IMR-90 (cell line): ENCODE measurements at regions not wholly inside any gene's neighbourhood (a gene's known extent, or its start where the extent isn't known, plus 50 kb on each side); places are given as distances from the start of the nearest gene placed in this dataset.

Experiments
- ATAC-seq: fragments of 200-7000 bp; cut with Tn5 transposase; 2 replicates; pipeline ENCODE4 v1.9.1; 2020; ENCODE audit warnings: low read depth, mild to moderate bottlenecking, moderate library complexity
- BruUV-seq: library from RNA; stranded (reverse); fragments of 400-500 nt; replicated peaks from 2 replicates; lab custom pipeline; 2021; lab: Mats Ljungman, UMichigan
- CTCF ChIA-PET: fragments of 300-600 bp; formaldehyde crosslinking; extraction: SDS; loops from one replicate; lab custom pipeline; 2021; ENCODE audit warnings: antibody characterized with exemption; lab: Yijun Ruan, JAX
- POLR2A ChIA-PET: fragments of 300-600 bp; sonication (Branson Sonifier 250); formaldehyde crosslinking; loops from one replicate; lab custom pipeline; 2022; ENCODE audit warnings: antibody characterized with exemption; ENCODE audit not compliant: unreplicated experiment; lab: Charles Lee
- DNase-seq: peaks from one replicate; pipeline ENCODE4 v3.0.0; 2013
- H2AFZ ChIP-seq: replicated peaks from 2 replicates; pipeline ENCODE3; 2013; ENCODE audit warnings: low read length, mild to moderate bottlenecking; ENCODE audit not compliant: poor library complexity
- H2AK5ac ChIP-seq: 2 replicates; pipeline ENCODE4 v1.6.1; 2013; ENCODE audit warnings: low read depth, low read length, inconsistent platforms
- H2AK9ac ChIP-seq: replicated peaks from 2 replicates; pipeline ENCODE3; 2013; ENCODE audit warnings: mild to moderate bottlenecking, low read depth, low read length, moderate library complexity; ENCODE audit not compliant: poor library complexity
- H2BK120ac ChIP-seq: 2 replicates; pipeline ENCODE4 v1.6.1; 2013; ENCODE audit warnings: low read depth, low read length, inconsistent platforms
- H2BK15ac ChIP-seq: 3 replicates; pipeline ENCODE4 v1.6.1; 2013; ENCODE audit warnings: low read depth, low read length, inconsistent platforms
- H2BK20ac ChIP-seq: 2 replicates; pipeline ENCODE4 v1.6.1; 2013; ENCODE audit warnings: low read depth, mild to moderate bottlenecking, inconsistent platforms, low read length, moderate library complexity
- H2BK5ac ChIP-seq: 2 replicates; pipeline ENCODE4 v1.6.1; 2013; ENCODE audit warnings: mild to moderate bottlenecking, low read depth, low read length, inconsistent platforms; ENCODE audit not compliant: poor library complexity, severe bottlenecking
- H3K14ac ChIP-seq: replicated peaks from 2 replicates; pipeline ENCODE4 v1.6.1; 2013; ENCODE audit warnings: low read depth, low read length, inconsistent platforms
- H3K18ac ChIP-seq: 2 replicates; pipeline ENCODE4 v1.6.1; 2013; ENCODE audit warnings: low read depth, low read length, control low read depth
- H3K23ac ChIP-seq: 2 replicates; pipeline ENCODE4 v1.6.1; 2013; ENCODE audit warnings: low read depth, low read length, inconsistent platforms
- H3K27ac ChIP-seq: 2 replicates; pipeline ENCODE4 v1.5.1; 2013; ENCODE audit warnings: mild to moderate bottlenecking, control low read depth, low read length; ENCODE audit not compliant: insufficient read depth
- H3K27me3 ChIP-seq: 2 replicates; pipeline ENCODE4 v1.6.1; 2013; ENCODE audit warnings: low read length; ENCODE audit not compliant: control insufficient read depth, insufficient read depth
- H3K36me3 ChIP-seq: 2 replicates; pipeline ENCODE4 v1.6.1; 2013; ENCODE audit warnings: low read length, mixed read lengths; ENCODE audit not compliant: control insufficient read depth, insufficient read depth
- H3K4ac ChIP-seq: 2 replicates; pipeline ENCODE4 v1.6.1; 2013; ENCODE audit warnings: low read depth, low read length, inconsistent platforms
- H3K4me1 ChIP-seq: 2 replicates; pipeline ENCODE4 v1.6.1; 2013; ENCODE audit warnings: low read length, mixed read lengths; ENCODE audit not compliant: control insufficient read depth, insufficient read depth
- H3K4me2 ChIP-seq: 2 replicates; pipeline ENCODE4 v1.6.1; 2013; ENCODE audit warnings: low read depth, mild to moderate bottlenecking, control low read depth, low read length, moderate library complexity
- H3K4me3 ChIP-seq: 2 replicates; pipeline ENCODE4 v1.5.1; 2013; ENCODE audit warnings: low read depth, mild to moderate bottlenecking, control low read depth, low read length, moderate library complexity; ENCODE audit not compliant: insufficient read depth
- H3K56ac ChIP-seq: 2 replicates; pipeline ENCODE4 v1.6.1; 2013; ENCODE audit warnings: low read length, inconsistent platforms; ENCODE audit not compliant: insufficient read depth; ENCODE audit errors: extremely low read depth
- H3K79me1 ChIP-seq, 2 experiments: 2 replicates each; pipeline ENCODE4 v1.6.1; 2013; ENCODE audit warnings: low read length in 2 of 2, inconsistent platforms in 1 of 2, low read depth in 1 of 2
- H3K9ac ChIP-seq: 2 replicates; pipeline ENCODE4 v1.6.1; 2013; ENCODE audit warnings: low read depth, low read length, control low read depth
- H3K9me1 ChIP-seq: 2 replicates; pipeline ENCODE4 v1.6.1; 2013; ENCODE audit warnings: low read length, inconsistent platforms; ENCODE audit not compliant: insufficient read depth
- H3K9me3 ChIP-seq: 2 replicates; pipeline ENCODE4 v1.6.1; 2013; ENCODE audit warnings: low read length; ENCODE audit not compliant: control insufficient read depth, insufficient read depth
- H4K20me1 ChIP-seq: 2 replicates; pipeline ENCODE4 v1.6.1; 2013; ENCODE audit warnings: low read length, inconsistent platforms; ENCODE audit not compliant: insufficient read depth
- H4K5ac ChIP-seq: 2 replicates; pipeline ENCODE4 v1.6.1; 2013; ENCODE audit warnings: mild to moderate bottlenecking, low read depth, low read length, control low read depth
- H4K8ac ChIP-seq, 2 experiments: 2 replicates each; pipeline ENCODE4 v1.6.1; 2013; ENCODE audit warnings: low read depth in 2 of 2, low read length in 2 of 2, control low read depth in 1 of 2, inconsistent platforms in 1 of 2
- H4K91ac ChIP-seq: 2 replicates; pipeline ENCODE4 v1.6.1; 2013; ENCODE audit warnings: low read depth, low read length, inconsistent platforms; ENCODE audit not compliant: insufficient read depth
- BHLHE40 ChIP-seq: fragments of 150-350 bp; IDR thresholded peaks from 2 replicates; pipeline ENCODE4 v1.6.1; 2016; ENCODE audit warnings: mild to moderate bottlenecking, low read depth, low read length
- CEBPB ChIP-seq: IDR thresholded peaks from 2 replicates; pipeline ENCODE4 v1.6.1; 2012; ENCODE audit warnings: low read depth, low read length, improper control_type of control experiment
- CHD1 ChIP-seq: IDR thresholded peaks from 2 replicates; pipeline ENCODE4 v1.6.1; 2012; ENCODE audit warnings: low read depth, low read length, improper control_type of control experiment
- CTCF ChIP-seq: conservative IDR thresholded peaks from 2 replicates; pipeline ENCODE4 v1.5.1; 2012; ENCODE audit warnings: mild to moderate bottlenecking, low read depth, low read length, improper control_type of control experiment
- ELK1 ChIP-seq: fragments of 150-350 bp; IDR thresholded peaks from 2 replicates; pipeline ENCODE4 v1.6.1; 2016; ENCODE audit warnings: low read depth, mild to moderate bottlenecking, low read length, moderate library complexity, borderline replicate concordance
- FOS ChIP-seq: fragments of 150-350 bp; IDR thresholded peaks from 2 replicates; pipeline ENCODE4 v1.6.1; 2016; ENCODE audit warnings: low read depth, low read length
- MAFK ChIP-seq: IDR thresholded peaks from 2 replicates; pipeline ENCODE4 v1.6.1; 2012; ENCODE audit warnings: low read depth, low read length, improper control_type of control experiment
- MAZ ChIP-seq: IDR thresholded peaks from 2 replicates; pipeline ENCODE4 v1.6.1; 2012; ENCODE audit warnings: low read depth, mild to moderate bottlenecking, low read length, improper control_type of control experiment, moderate library complexity, borderline replicate concordance
- MXI1 ChIP-seq: IDR thresholded peaks from 2 replicates; pipeline ENCODE4 v1.6.1; 2012; ENCODE audit warnings: low read depth, mild to moderate bottlenecking, low read length, moderate library complexity, borderline replicate concordance
- NFE2L2 ChIP-seq: fragments of 150-350 bp; IDR thresholded peaks from 2 replicates; pipeline ENCODE4 v1.6.1; 2016; ENCODE audit warnings: low read depth, mild to moderate bottlenecking, low read length
- POLR2A ChIP-seq: IDR thresholded peaks from 2 replicates; pipeline ENCODE4 v1.6.1; 2012; ENCODE audit warnings: mild to moderate bottlenecking, low read depth, low read length
- RAD21 ChIP-seq: IDR thresholded peaks from 2 replicates; pipeline ENCODE4 v1.6.1; 2012; ENCODE audit warnings: low read length, improper control_type of control experiment
- RCOR1 ChIP-seq: IDR thresholded peaks from 2 replicates; pipeline ENCODE4 v1.6.1; 2012; ENCODE audit warnings: mild to moderate bottlenecking, low read length, improper control_type of control experiment; ENCODE audit not compliant: insufficient replicate concordance
- RFX5 ChIP-seq: IDR thresholded peaks from 2 replicates; pipeline ENCODE4 v1.8.0; 2012; ENCODE audit warnings: low read depth, mild to moderate bottlenecking, low read length, moderate library complexity
- SMC3 ChIP-seq: fragments of 150-350 bp; IDR thresholded peaks from 2 replicates; pipeline ENCODE4 v1.6.1; 2016; ENCODE audit warnings: low read depth, mild to moderate bottlenecking, antibody characterized with exemption, low read length, moderate library complexity
- USF2 ChIP-seq: fragments of 150-350 bp; IDR thresholded peaks from 2 replicates; pipeline ENCODE4 v1.6.1; 2017; ENCODE audit warnings: mild to moderate bottlenecking, antibody characterized with exemption, low read length, low read depth
- WGBS, 2 experiments: methylation state at CpG; one replicate each; pipeline versions ENCODE4 v1.1.5 to v1.1.7; 2013; ENCODE audit warnings: missing lambda C conversion rate in 2 of 2; ENCODE audit not compliant: insufficient read length in 1 of 2; ENCODE audit errors: extremely low coverage in 2 of 2; 5-methylcytosine and 5-hydroxymethylcytosine counted together
- dilution Hi-C: fragments of 300-500 bp; cut with HindIII; formaldehyde crosslinking; loops from one replicate; pipeline ENCODE4 v1.14.3; 2018; ENCODE audit warnings: low sequenced_read_pairs; ENCODE audit not compliant: unreplicated experiment
- in situ Hi-C: fragments of 300-500 bp; cut with MboI; formaldehyde crosslinking; loops from 3 replicates; pipeline ENCODE4 v1.14.3; 2019; ENCODE audit warnings: low sequenced_read_pairs, inconsistent platforms, mixed read lengths
- intact Hi-C: fragments of 100-400 bp; cut with micrococcal nuclease; formaldehyde crosslinking; loops from 2 replicates; pipeline ENCODE4 v1.10.0; 2022

- H3K4me1 ChIP-seq = peaks cover 2% of the 10 kb centered on the region; the same call in 1 of the 2 replicates
- H3K4me3 ChIP-seq = no peak overlapping the region
- no peak overlapping the region for H2BK120ac ChIP-seq
- BruUV-seq = no TSS peak
- H3K9ac ChIP-seq = no peak overlapping the region
- intact Hi-C loops (no loop called here), dilution Hi-C loops (no loop called here), in situ Hi-C loops (no loop called here)
- no peak overlapping the region for H4K91ac ChIP-seq
- peak overlapping the region; percentile 0 for H2AFZ ChIP-seq
- DNase-seq = peak; percentile 19
- no peak overlapping the region for H4K8ac ChIP-seq
- no peak overlapping the region for H2BK5ac ChIP-seq
- H3K9me3 ChIP-seq = no peaks in the 10 kb centered on the region
- no peak overlapping the region for H2AK5ac ChIP-seq
- H3K9me1 ChIP-seq = no peaks in the 10 kb centered on the region
- H3K14ac ChIP-seq = 0 out of 2 replicates have a peak overlapping the region, but pooled peaks have one; percentile 13
- POLR2A ChIA-PET = no interaction called here
- H3K79me1 ChIP-seq = no peaks in the 10 kb centered on the region
- no peak overlapping the region for H2AK9ac ChIP-seq
- no peak overlapping the region for H2BK15ac ChIP-seq
- no peak overlapping the region for H3K18ac ChIP-seq
- no CpG with 5 or more reads among the region's 1 CpG for WGBS, 2 experiments
- no peaks in the 10 kb centered on the region for H3K27me3 ChIP-seq
- no peak overlapping the region for H2BK20ac ChIP-seq
- H4K5ac ChIP-seq = no peak overlapping the region
- no peak for TF ChIP-seq CEBPB
- TF ChIP-seq RFX5 = no peak
- TF ChIP-seq MXI1 = no peak
- no peak for TF ChIP-seq NFE2L2
- TF ChIP-seq MAFK = no peak
- TF ChIP-seq POLR2A = no peak
- no peak for TF ChIP-seq BHLHE40
- TF ChIP-seq MAZ = no peak
- TF ChIP-seq ELK1 = no peak
- no peak for TF ChIP-seq CTCF
- TF ChIP-seq CHD1 = no peak
- TF ChIP-seq RCOR1 = no peak
- TF ChIP-seq USF2 = no peak
- no peak for TF ChIP-seq FOS
- no peak for TF ChIP-seq SMC3
- TF ChIP-seq RAD21 = no peak
- no peaks in the 10 kb centered on the region for H3K36me3 ChIP-seq
- H3K27ac ChIP-seq = no peak overlapping the region
- CTCF ChIA-PET = no interaction called here
- no peak overlapping the region for H3K4ac ChIP-seq
- no peak overlapping the region for H3K56ac ChIP-seq
- ATAC-seq = peak; percentile 54
- no peaks in the 10 kb centered on the region for H4K20me1 ChIP-seq
- H3K4me2 ChIP-seq = no peak overlapping the region
- H3K23ac ChIP-seq = no peak overlapping the region
These were observed 884.8 kb upstream of the ZEB2 start for GRCh38 chr2:145404690-145405089.
